Heart left ventricle (tissue), 13 donors: ENCODE measurements at regions not wholly inside any gene's neighbourhood (a gene's known extent, or its start where the extent isn't known, plus 50 kb on each side); places are given as distances from the start of the nearest gene placed in this dataset.

ENCODE experiments used
- POLR2A ChIP-seq, 2 donors: fragments of 450-650 bp; IDR thresholded peaks; one replicate each; pipeline ENCODE4 v1.6.1; 2017; ENCODE audit warnings: antibody characterized with exemption in 2 of 2, mild to moderate bottlenecking in 2 of 2, moderate library complexity in 2 of 2
- TF ChIP-seq, protein P1 (sequence below), 12 donors: fragments of 200-600 bp; sonication (generic) in 4 of 12; IDR thresholded peaks; one replicate each; pipeline versions ENCODE4 v1.5.0 to v1.8.0; 2018 to 2022; ENCODE audit warnings: antibody characterized with exemption in 12 of 12, mild to moderate bottlenecking in 5 of 12
- donor health status: ischemic (EF 13 %, LVEDD 7.1; RV severe dilation, severe dysfunction).
- donor health status: DM: no; HTN: yes; CAD: no.
- donor health status: DM: no; HTN: no; CAD: no.
- donor health status: ischemic (EF 25% LVEDD 6.9; RV normal size, moderate dysfunction).
- donor health status: ischemic (EF 25% LVEDD 5.7; RV mildly dilated, moderate dysfunction).
- donor health status: ischemic (EF 35%, LVEDD 5.7; RV mildly dilated, moderate dysfunction).
- donor health status: nonischemic (EF 11% LVEDD 7.7; RV severe dilation, severe dysfunction).
- donor health status: DM: yes; HTN: yes; CAD: no.
- donor health status: PGD.
- donor health status: ischemic (EF 29% LVEDD 5.4; RV normal size, mild dysfunction).
- donor health status: nonischemic (EF 23%, LVEDD 6.1; RV moderate dilation, normal function).

DNA sequence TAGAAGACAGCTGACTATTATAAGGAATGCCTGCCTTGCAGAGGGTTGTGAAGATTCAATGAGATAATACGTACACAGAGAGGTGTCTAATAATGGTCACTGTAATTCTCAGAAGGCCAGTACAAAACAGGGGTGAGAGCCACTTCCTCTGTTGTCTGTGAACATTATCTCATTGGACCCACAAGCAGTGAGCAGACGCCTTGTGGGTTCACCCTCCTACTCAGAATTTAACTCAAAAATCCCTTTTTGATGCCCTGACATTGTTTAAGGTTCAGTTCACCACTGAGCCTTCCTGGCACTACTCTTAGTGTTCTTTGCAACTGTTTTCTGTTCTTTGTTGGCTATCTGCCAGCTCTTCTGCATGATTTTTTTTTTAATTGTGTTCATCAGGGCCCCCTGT, 467.4 kb downstream of the BCOR start:
- no peak for TF ChIP-seq POLR2A (IDR thresholded peaks at IDR 0.05)
- TF ChIP-seq, protein P1, sequence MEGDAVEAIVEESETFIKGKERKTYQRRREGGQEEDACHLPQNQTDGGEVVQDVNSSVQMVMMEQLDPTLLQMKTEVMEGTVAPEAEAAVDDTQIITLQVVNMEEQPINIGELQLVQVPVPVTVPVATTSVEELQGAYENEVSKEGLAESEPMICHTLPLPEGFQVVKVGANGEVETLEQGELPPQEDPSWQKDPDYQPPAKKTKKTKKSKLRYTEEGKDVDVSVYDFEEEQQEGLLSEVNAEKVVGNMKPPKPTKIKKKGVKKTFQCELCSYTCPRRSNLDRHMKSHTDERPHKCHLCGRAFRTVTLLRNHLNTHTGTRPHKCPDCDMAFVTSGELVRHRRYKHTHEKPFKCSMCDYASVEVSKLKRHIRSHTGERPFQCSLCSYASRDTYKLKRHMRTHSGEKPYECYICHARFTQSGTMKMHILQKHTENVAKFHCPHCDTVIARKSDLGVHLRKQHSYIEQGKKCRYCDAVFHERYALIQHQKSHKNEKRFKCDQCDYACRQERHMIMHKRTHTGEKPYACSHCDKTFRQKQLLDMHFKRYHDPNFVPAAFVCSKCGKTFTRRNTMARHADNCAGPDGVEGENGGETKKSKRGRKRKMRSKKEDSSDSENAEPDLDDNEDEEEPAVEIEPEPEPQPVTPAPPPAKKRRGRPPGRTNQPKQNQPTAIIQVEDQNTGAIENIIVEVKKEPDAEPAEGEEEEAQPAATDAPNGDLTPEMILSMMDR (IDR thresholded peaks at IDR 0.05) = no peak
